ENCODE measurements at regions not wholly inside any gene's neighbourhood (a gene's known extent, or its start where the extent isn't known, plus 50 kb on each side); places are given as distances from the start of the nearest gene placed in this dataset.

DNA sequence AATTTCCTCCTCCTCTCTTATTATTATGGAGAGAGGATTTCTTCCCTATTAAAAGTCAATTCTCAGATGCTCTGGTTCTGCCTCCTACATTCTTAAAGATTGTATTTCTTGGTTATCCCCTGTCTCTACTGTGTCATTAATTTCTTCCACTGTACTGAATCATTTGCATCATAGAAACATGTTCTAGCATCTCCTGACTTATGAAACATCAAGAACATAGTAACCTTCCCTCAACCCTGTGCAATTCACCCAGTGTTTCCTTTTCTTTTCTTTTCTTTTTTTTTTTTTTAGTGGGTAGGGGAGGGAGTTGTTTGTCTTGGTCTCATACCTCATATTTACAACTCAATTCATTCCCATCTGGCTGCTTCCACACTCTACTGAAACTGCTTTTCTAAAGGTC lies 288.0 kb upstream of the PLET1 start:
- TF ChIP-seq, protein P1, sequence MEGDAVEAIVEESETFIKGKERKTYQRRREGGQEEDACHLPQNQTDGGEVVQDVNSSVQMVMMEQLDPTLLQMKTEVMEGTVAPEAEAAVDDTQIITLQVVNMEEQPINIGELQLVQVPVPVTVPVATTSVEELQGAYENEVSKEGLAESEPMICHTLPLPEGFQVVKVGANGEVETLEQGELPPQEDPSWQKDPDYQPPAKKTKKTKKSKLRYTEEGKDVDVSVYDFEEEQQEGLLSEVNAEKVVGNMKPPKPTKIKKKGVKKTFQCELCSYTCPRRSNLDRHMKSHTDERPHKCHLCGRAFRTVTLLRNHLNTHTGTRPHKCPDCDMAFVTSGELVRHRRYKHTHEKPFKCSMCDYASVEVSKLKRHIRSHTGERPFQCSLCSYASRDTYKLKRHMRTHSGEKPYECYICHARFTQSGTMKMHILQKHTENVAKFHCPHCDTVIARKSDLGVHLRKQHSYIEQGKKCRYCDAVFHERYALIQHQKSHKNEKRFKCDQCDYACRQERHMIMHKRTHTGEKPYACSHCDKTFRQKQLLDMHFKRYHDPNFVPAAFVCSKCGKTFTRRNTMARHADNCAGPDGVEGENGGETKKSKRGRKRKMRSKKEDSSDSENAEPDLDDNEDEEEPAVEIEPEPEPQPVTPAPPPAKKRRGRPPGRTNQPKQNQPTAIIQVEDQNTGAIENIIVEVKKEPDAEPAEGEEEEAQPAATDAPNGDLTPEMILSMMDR (IDR thresholded peaks at IDR 0.05): no peak
- TF ChIP-seq, protein P2, sequence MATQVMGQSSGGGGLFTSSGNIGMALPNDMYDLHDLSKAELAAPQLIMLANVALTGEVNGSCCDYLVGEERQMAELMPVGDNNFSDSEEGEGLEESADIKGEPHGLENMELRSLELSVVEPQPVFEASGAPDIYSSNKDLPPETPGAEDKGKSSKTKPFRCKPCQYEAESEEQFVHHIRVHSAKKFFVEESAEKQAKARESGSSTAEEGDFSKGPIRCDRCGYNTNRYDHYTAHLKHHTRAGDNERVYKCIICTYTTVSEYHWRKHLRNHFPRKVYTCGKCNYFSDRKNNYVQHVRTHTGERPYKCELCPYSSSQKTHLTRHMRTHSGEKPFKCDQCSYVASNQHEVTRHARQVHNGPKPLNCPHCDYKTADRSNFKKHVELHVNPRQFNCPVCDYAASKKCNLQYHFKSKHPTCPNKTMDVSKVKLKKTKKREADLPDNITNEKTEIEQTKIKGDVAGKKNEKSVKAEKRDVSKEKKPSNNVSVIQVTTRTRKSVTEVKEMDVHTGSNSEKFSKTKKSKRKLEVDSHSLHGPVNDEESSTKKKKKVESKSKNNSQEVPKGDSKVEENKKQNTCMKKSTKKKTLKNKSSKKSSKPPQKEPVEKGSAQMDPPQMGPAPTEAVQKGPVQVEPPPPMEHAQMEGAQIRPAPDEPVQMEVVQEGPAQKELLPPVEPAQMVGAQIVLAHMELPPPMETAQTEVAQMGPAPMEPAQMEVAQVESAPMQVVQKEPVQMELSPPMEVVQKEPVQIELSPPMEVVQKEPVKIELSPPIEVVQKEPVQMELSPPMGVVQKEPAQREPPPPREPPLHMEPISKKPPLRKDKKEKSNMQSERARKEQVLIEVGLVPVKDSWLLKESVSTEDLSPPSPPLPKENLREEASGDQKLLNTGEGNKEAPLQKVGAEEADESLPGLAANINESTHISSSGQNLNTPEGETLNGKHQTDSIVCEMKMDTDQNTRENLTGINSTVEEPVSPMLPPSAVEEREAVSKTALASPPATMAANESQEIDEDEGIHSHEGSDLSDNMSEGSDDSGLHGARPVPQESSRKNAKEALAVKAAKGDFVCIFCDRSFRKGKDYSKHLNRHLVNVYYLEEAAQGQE (IDR thresholded peaks at IDR 0.05; ENCODE audit: insufficient read depth in 1 of 2, low read depth in 2 of 2, low read length in 1 of 2): no peak
- TF ChIP-seq TCF7L2 (IDR thresholded peaks at IDR 0.05; ENCODE audit: low read depth, low read length): no peak
